ENCODE measurements at regions not wholly inside any gene's neighbourhood (a gene's known extent, or its start where the extent isn't known, plus 50 kb on each side); places are given as distances from the start of the nearest gene placed in this dataset.

GRCh38 chr2:180473456-180473855 lies 466.4 kb upstream of the CWC22 start:
- H3K79me2 ChIP-seq (ENCODE audit: insufficient read depth), result no peaks in the 10 kb centered on the region
- H3K4me3 ChIP-seq (ENCODE audit: low read depth in 2 of 2, low read length in 1 of 2), result no peak overlapping the region
- DNase-seq, result no peak
- H3K9me2 ChIP-seq, result no peaks in the 10 kb centered on the region
- H4K20me1 ChIP-seq (ENCODE audit: insufficient read depth), result no peaks in the 10 kb centered on the region
- no peaks in the 10 kb centered on the region for H3K9me3 ChIP-seq
- no peak overlapping the region for H2AFZ ChIP-seq (ENCODE audit: low read depth)
- no peaks in the 10 kb centered on the region; a peak in 1 of 4 replicates for H3K4me1 ChIP-seq (ENCODE audit: control insufficient read depth in 1 of 2, insufficient read depth in 2 of 2, low read depth in 1 of 2, low read length in 1 of 2)
- no peaks in the 10 kb centered on the region for H3K27me3 ChIP-seq (ENCODE audit: insufficient read depth)
- TF ChIP-seq ELF1 (IDR thresholded peaks at IDR 0.05) (no peak), YY1 (IDR thresholded peaks at IDR 0.05; ENCODE audit: low read depth) (no peak), RCOR1 (IDR thresholded peaks at IDR 0.05; ENCODE audit: low read length) (no peak), TAF1 (IDR thresholded peaks at IDR 0.05; ENCODE audit: borderline replicate concordance, low read depth, low read length) (no peak), USF1 (IDR thresholded peaks at IDR 0.05; ENCODE audit: borderline replicate concordance, low read depth) (no peak), SIN3A (IDR thresholded peaks at IDR 0.05; ENCODE audit: borderline replicate concordance, low read depth, low read length) (no peak), REST (IDR thresholded peaks at IDR 0.05; ENCODE audit: low read depth, low read length) (no peak), MEF2A (IDR thresholded peaks at IDR 0.05; ENCODE audit: borderline replicate concordance, low read depth) (no peak), EZH2phosphoT487 (IDR thresholded peaks at IDR 0.05; ENCODE audit: borderline replicate concordance, low read depth) (no peak), MXI1 (IDR thresholded peaks at IDR 0.05; ENCODE audit: low read depth, low read length) (no peak), FOXM1 (IDR thresholded peaks at IDR 0.05; ENCODE audit: low read depth) (no peak), CTCF (IDR thresholded peaks at IDR 0.05) (no peak), IRF3 (IDR thresholded peaks at IDR 0.05; ENCODE audit: low read depth, low read length) (no peak), ZBTB33 (IDR thresholded peaks at IDR 0.05; ENCODE audit: borderline replicate concordance, low read depth) (no peak), FOXJ3 (CRISPR knock-in tag; IDR thresholded peaks at IDR 0.05) (no peak)
- H3K4me2 ChIP-seq, result no peak overlapping the region
- CTCF ChIA-PET, result interaction anchor here (1.6 kb wide), 1 partner anchor 12 kb away, joined by 4 read pairs; no protein-coding TSS in a partner anchor
- no peaks in the 10 kb centered on the region for H3K36me3 ChIP-seq (replicated peaks in 1 of 2; ENCODE audit: control insufficient read depth in 1 of 2, insufficient read depth in 2 of 2, low read length in 1 of 2)
- H3F3A ChIP-seq (replicated peaks; ENCODE audit: insufficient read depth), result no peaks in the 10 kb centered on the region
- POLR2A ChIA-PET, result no interaction called here
- no peak overlapping the region for H3K27ac ChIP-seq (ENCODE audit: low read depth in 2 of 2, low read length in 1 of 2)
- WGBS (ENCODE audit: low lambda C conversion rate), result 35% methylated on average over 1 of the region's 1 CpG
- H3K9ac ChIP-seq, result no peak overlapping the region

Data from SK-N-SH (cell line).